ENCODE measurements at regions not wholly inside any gene's neighbourhood (a gene's known extent, or its start where the extent isn't known, plus 50 kb on each side); places are given as distances from the start of the nearest gene placed in this dataset.

GRCh38 chr9:107999890-108000289, 510.3 kb upstream of the KLF4 start:
- Histone ChIP-seq H3K9ac (ENCODE audit: low read depth, low read length) (no peak overlapping the region), H3K36me3 (ENCODE audit: control insufficient read depth, insufficient read depth, low read length) (no peaks in the 10 kb centered on the region), H2BK20ac (ENCODE audit: low read depth, low read length) (no peak overlapping the region), H3K18ac (ENCODE audit: low read depth, low read length) (no peak overlapping the region), H3K23ac (ENCODE audit: low read depth, low read length) (no peak overlapping the region), H2AK5ac (ENCODE audit: low read depth, low read length) (no peak overlapping the region), H2BK15ac (ENCODE audit: low read depth, low read length) (no peak overlapping the region), H2AK9ac (replicated peaks; ENCODE audit: low read depth, low read length, poor library complexity) (no peak overlapping the region), H3K9me3 (ENCODE audit: control insufficient read depth, insufficient read depth, low read length) (no peaks in the 10 kb centered on the region), H3K14ac (replicated peaks; ENCODE audit: low read depth, low read length) (no peak overlapping the region), H3K56ac (ENCODE audit: extremely low read depth, insufficient read depth, low read length) (no peak overlapping the region), H4K5ac (ENCODE audit: low read depth, low read length) (no peak overlapping the region), H4K91ac (ENCODE audit: insufficient read depth, low read depth, low read length) (no peak overlapping the region), H3K27ac (ENCODE audit: insufficient read depth, low read length) (no peak overlapping the region), H3K27me3 (ENCODE audit: control insufficient read depth, insufficient read depth, low read length) (peaks cover 3% of the 10 kb centered on the region; the same call in 1 of the 2 replicates), H4K20me1 (ENCODE audit: insufficient read depth, low read length) (no peaks in the 10 kb centered on the region), H2BK120ac (ENCODE audit: low read depth, low read length) (no peak overlapping the region), H3K79me1 (ENCODE audit: low read depth in 1 of 2, low read length in 2 of 2) (no peaks in the 10 kb centered on the region), H3K4me1 (ENCODE audit: control insufficient read depth, insufficient read depth, low read length) (peaks cover 5% of the 10 kb centered on the region; the same call in 1 of the 2 replicates), H3K4me3 (ENCODE audit: insufficient read depth, low read depth, low read length) (no peak overlapping the region), H3K4ac (ENCODE audit: low read depth, low read length) (no peak overlapping the region), H2AFZ (replicated peaks; ENCODE audit: low read length, poor library complexity) (no peak overlapping the region), H2BK5ac (ENCODE audit: low read depth, low read length, poor library complexity, severe bottlenecking) (no peak overlapping the region), H3K4me2 (ENCODE audit: low read depth, low read length) (no peak overlapping the region), H4K8ac (ENCODE audit: low read depth in 2 of 2, low read length in 2 of 2) (no peak overlapping the region), H3K9me1 (ENCODE audit: insufficient read depth, low read length) (no peaks in the 10 kb centered on the region)
- POLR2A ChIA-PET (ENCODE audit: unreplicated experiment) = no interaction called here
- no CpG with 5 or more reads among the region's 2 CpGs for WGBS, 2 experiments (ENCODE audit: extremely low coverage in 2 of 2, insufficient read length in 1 of 2)
- CTCF ChIA-PET = no interaction called here
- DNase-seq = no peak
- no TSS peak for BruUV-seq (replicated peaks)
- intact Hi-C loops (cut with micrococcal nuclease) (no loop called here), dilution Hi-C loops (cut with HindIII; ENCODE audit: low sequenced_read_pairs, unreplicated experiment) (no loop called here), in situ Hi-C loops (cut with MboI; ENCODE audit: low sequenced_read_pairs) (no loop called here)
- TF ChIP-seq ELK1 (IDR thresholded peaks at IDR 0.05; ENCODE audit: borderline replicate concordance, low read depth, low read length) = no peak
- TF ChIP-seq FOS (IDR thresholded peaks at IDR 0.05; ENCODE audit: low read depth, low read length) = no peak
- TF ChIP-seq RCOR1 (IDR thresholded peaks at IDR 0.05; ENCODE audit: insufficient replicate concordance, low read length) = no peak
- no peak for TF ChIP-seq USF2 (IDR thresholded peaks at IDR 0.05; ENCODE audit: low read depth, low read length)
- no peak for ATAC-seq (ENCODE audit: low read depth)
